ENCODE measurements at regions not wholly inside any gene's neighbourhood (a gene's known extent, or its start where the extent isn't known, plus 50 kb on each side); places are given as distances from the start of the nearest gene placed in this dataset.

- TF ChIP-seq CTCF (IDR thresholded peaks at IDR 0.05; ENCODE audit: low read depth, low read length) = no peak
- Histone ChIP-seq H3K4me3 (ENCODE audit: low read depth, low read length) (no peak overlapping the region), H3K27me3 (no peaks in the 10 kb centered on the region), H3K36me3 (no peaks in the 10 kb centered on the region), H3K9me3 (peaks cover 14% of the 10 kb centered on the region), H3K4me1 (peaks cover 29% of the 10 kb centered on the region)
- DNase-seq = peak; percentile 98
Observed at GRCh38 chr2:16109368-16109820, 169.0 kb downstream of the MYCN start.

GRCh38 chr2:16107246-16107645 is 166.9 kb downstream of the MYCN start:
- H3K4me1 ChIP-seq = peaks cover 31% of the 10 kb centered on the region

GRCh38 chr2:16106619-16107018 is 166.3 kb downstream of the MYCN start:
- H3K4me3 ChIP-seq (ENCODE audit: low read depth, low read length) = no peak overlapping the region
- H3K9me3 ChIP-seq = peaks cover 8% of the 10 kb centered on the region
- H3K4me1 ChIP-seq = peaks cover 31% of the 10 kb centered on the region
- no peak for TF ChIP-seq CTCF (IDR thresholded peaks at IDR 0.05; ENCODE audit: low read depth, low read length)
- no peaks in the 10 kb centered on the region for H3K27me3 ChIP-seq
- DNase-seq = peak; percentile 100
- H3K36me3 ChIP-seq = no peaks in the 10 kb centered on the region

More at GRCh38 chr2:16107246-16107645, 166.9 kb downstream of the MYCN start:
- Histone ChIP-seq H3K36me3 (no peaks in the 10 kb centered on the region), H3K27me3 (no peaks in the 10 kb centered on the region), H3K4me3 (ENCODE audit: low read depth, low read length) (no peak overlapping the region), H3K9me3 (peaks cover 11% of the 10 kb centered on the region)
- TF ChIP-seq CTCF (IDR thresholded peaks at IDR 0.05; ENCODE audit: low read depth, low read length) = no peak
- peak; percentile 89 for DNase-seq

GRCh38 chr2:16105669-16106281 is 165.4 kb downstream of the MYCN start:
- DNase-seq = no peak
- Histone ChIP-seq H3K9me3 (peaks cover 8% of the 10 kb centered on the region), H3K4me1 (peaks cover 31% of the 10 kb centered on the region), H3K4me3 (ENCODE audit: low read depth, low read length) (no peak overlapping the region), H3K27me3 (no peaks in the 10 kb centered on the region), H3K36me3 (no peaks in the 10 kb centered on the region)
- no peak for TF ChIP-seq CTCF (IDR thresholded peaks at IDR 0.05; ENCODE audit: low read depth, low read length)

- peaks cover 9% of the 10 kb centered on the region for H3K9me3 ChIP-seq
- DNase-seq = no peak
Observed at GRCh38 chr2:16104949-16105668, 164.8 kb downstream of the MYCN start.

More at GRCh38 chr2:16104949-16105668, 164.8 kb downstream of the MYCN start:
- Histone ChIP-seq H3K4me1 (peaks cover 31% of the 10 kb centered on the region), H3K4me3 (ENCODE audit: low read depth, low read length) (no peak overlapping the region), H3K36me3 (no peaks in the 10 kb centered on the region), H3K27me3 (no peaks in the 10 kb centered on the region)
- TF ChIP-seq CTCF (IDR thresholded peaks at IDR 0.05; ENCODE audit: low read depth, low read length) = no peak
